ENCODE measurements at regions not wholly inside any gene's neighbourhood (a gene's known extent, or its start where the extent isn't known, plus 50 kb on each side); places are given as distances from the start of the nearest gene placed in this dataset.

GRCh38 chr13:89486709-89487108 is 1815.5 kb downstream of the SLITRK5 start:
- TF ChIP-seq ZNF629 (tag by site-specific recombination; IDR thresholded peaks at IDR 0.05), result no peak
- no peak for TF ChIP-seq KLF10 (tag by site-specific recombination; IDR thresholded peaks at IDR 0.05)
- TF ChIP-seq HOXA7 (CRISPR knock-in tag; IDR thresholded peaks at IDR 0.05; ENCODE audit: borderline replicate concordance), result no peak
- no peak for TF ChIP-seq ZFP69B (tag by site-specific recombination; IDR thresholded peaks at IDR 0.05)
- TF ChIP-seq, protein P1, sequence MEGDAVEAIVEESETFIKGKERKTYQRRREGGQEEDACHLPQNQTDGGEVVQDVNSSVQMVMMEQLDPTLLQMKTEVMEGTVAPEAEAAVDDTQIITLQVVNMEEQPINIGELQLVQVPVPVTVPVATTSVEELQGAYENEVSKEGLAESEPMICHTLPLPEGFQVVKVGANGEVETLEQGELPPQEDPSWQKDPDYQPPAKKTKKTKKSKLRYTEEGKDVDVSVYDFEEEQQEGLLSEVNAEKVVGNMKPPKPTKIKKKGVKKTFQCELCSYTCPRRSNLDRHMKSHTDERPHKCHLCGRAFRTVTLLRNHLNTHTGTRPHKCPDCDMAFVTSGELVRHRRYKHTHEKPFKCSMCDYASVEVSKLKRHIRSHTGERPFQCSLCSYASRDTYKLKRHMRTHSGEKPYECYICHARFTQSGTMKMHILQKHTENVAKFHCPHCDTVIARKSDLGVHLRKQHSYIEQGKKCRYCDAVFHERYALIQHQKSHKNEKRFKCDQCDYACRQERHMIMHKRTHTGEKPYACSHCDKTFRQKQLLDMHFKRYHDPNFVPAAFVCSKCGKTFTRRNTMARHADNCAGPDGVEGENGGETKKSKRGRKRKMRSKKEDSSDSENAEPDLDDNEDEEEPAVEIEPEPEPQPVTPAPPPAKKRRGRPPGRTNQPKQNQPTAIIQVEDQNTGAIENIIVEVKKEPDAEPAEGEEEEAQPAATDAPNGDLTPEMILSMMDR (tag by site-specific recombination; IDR thresholded peaks at IDR 0.05), result no peak
- TF ChIP-seq ZNF791 (tag by site-specific recombination; IDR thresholded peaks at IDR 0.05), result no peak
- TF ChIP-seq, protein P2, sequence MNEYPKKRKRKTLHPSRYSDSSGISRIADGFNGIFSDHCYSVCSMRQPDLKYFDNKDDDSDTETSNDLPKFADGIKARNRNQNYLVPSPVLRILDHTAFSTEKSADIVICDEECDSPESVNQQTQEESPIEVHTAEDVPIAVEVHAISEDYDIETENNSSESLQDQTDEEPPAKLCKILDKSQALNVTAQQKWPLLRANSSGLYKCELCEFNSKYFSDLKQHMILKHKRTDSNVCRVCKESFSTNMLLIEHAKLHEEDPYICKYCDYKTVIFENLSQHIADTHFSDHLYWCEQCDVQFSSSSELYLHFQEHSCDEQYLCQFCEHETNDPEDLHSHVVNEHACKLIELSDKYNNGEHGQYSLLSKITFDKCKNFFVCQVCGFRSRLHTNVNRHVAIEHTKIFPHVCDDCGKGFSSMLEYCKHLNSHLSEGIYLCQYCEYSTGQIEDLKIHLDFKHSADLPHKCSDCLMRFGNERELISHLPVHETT (tag by site-specific recombination; IDR thresholded peaks at IDR 0.05), result no peak
- no peak for TF ChIP-seq KLF9 (tag by site-specific recombination; IDR thresholded peaks at IDR 0.05; ENCODE audit: low read depth)

Measured in HEK293 (cell line).